ENCODE measurements at regions not wholly inside any gene's neighbourhood (a gene's known extent, or its start where the extent isn't known, plus 50 kb on each side); places are given as distances from the start of the nearest gene placed in this dataset.

DNA sequence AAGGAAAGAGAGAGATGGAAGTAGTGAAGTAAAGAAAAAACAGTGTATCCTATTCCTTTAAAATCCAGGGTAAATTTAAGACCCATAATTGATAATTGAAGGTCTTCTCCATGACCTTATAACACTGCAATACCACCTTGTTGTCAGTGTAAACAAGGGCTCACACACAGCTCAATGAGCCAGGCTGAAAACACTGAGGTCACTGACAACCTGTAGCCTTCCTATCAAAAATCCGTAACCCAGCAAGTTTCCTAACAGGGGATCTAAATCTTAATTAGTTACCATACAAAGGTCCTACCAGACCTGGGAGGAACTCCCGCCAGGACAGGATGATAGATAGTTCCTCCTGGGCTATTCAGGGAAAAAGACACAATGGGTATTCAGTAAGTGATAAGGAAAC is 1677.1 kb downstream of the OLFM4 start:
- TF ChIP-seq POLR2AphosphoS5 (IDR thresholded peaks at IDR 0.05; ENCODE audit: borderline replicate concordance, low read depth, low read length): no peak
- no peak for TF ChIP-seq EZH2 (IDR thresholded peaks at IDR 0.05)
